ENCODE measurements at regions not wholly inside any gene's neighbourhood (a gene's known extent, or its start where the extent isn't known, plus 50 kb on each side); places are given as distances from the start of the nearest gene placed in this dataset.

GRCh38 chr2:19122220-19122619, 236.2 kb downstream of the OSR1 start:
- Histone ChIP-seq H3K4me1 (ENCODE audit: control insufficient read depth, insufficient read depth, low read length, poor library complexity, severe bottlenecking) (peaks cover 5% of the 10 kb centered on the region), H3K9me3 (ENCODE audit: control insufficient read depth, low read length) (no peaks in the 10 kb centered on the region), H3K4me3 (ENCODE audit: extremely low read depth, insufficient read depth, low read length, poor library complexity, severe bottlenecking) (no peak overlapping the region), H3K27ac (ENCODE audit: low read depth, low read length, severe bottlenecking) (no peak overlapping the region), H3K36me3 (ENCODE audit: control insufficient read depth, insufficient read depth, low read length) (no peaks in the 10 kb centered on the region)
- WGBS, 2 experiments (ENCODE audit: insufficient coverage in 2 of 2) = 83% methylated on average over 1 of the region's 1 CpG; no CpG with 5 or more reads in 1 of the 2 experiments

GRCh38 chr2:19120941-19121750, 237.3 kb downstream of the OSR1 start:
- Histone ChIP-seq H3K4me1 (ENCODE audit: control insufficient read depth, insufficient read depth, low read length, poor library complexity, severe bottlenecking) (peaks cover 5% of the 10 kb centered on the region), H3K9me3 (ENCODE audit: control insufficient read depth, low read length) (no peaks in the 10 kb centered on the region), H3K27ac (ENCODE audit: low read depth, low read length, severe bottlenecking) (peak overlapping the region; percentile 32), H3K36me3 (ENCODE audit: control insufficient read depth, insufficient read depth, low read length) (no peaks in the 10 kb centered on the region), H3K4me3 (ENCODE audit: extremely low read depth, insufficient read depth, low read length, poor library complexity, severe bottlenecking) (no peak overlapping the region)
- 89 to 93% methylated on average over 9 to 10 of the region's 12 CpGs for WGBS, 2 experiments (ENCODE audit: insufficient coverage in 2 of 2)

- H3K36me3 ChIP-seq (ENCODE audit: control insufficient read depth, insufficient read depth, low read length) = no peaks in the 10 kb centered on the region
- 80 to 94% methylated on average over 2 to 3 of the region's 5 CpGs for WGBS, 2 experiments (ENCODE audit: insufficient coverage in 2 of 2)
Observed at GRCh38 chr2:19120181-19120580, 238.2 kb downstream of the OSR1 start.

GRCh38 chr2:19119326-19120001, 239.0 kb downstream of the OSR1 start:
- Histone ChIP-seq H3K27ac (ENCODE audit: low read depth, low read length, severe bottlenecking) (no peak overlapping the region), H3K4me1 (ENCODE audit: control insufficient read depth, insufficient read depth, low read length, poor library complexity, severe bottlenecking) (no peaks in the 10 kb centered on the region), H3K4me3 (ENCODE audit: extremely low read depth, insufficient read depth, low read length, poor library complexity, severe bottlenecking) (no peak overlapping the region), H3K36me3 (ENCODE audit: control insufficient read depth, insufficient read depth, low read length) (no peaks in the 10 kb centered on the region), H3K9me3 (ENCODE audit: control insufficient read depth, low read length) (no peaks in the 10 kb centered on the region)
- WGBS, 2 experiments (ENCODE audit: insufficient coverage in 2 of 2) = 100% methylated on average over 1 of the region's 3 CpGs

More at GRCh38 chr2:19120181-19120580, 238.2 kb downstream of the OSR1 start:
- Histone ChIP-seq H3K27ac (ENCODE audit: low read depth, low read length, severe bottlenecking) (no peak overlapping the region), H3K4me1 (ENCODE audit: control insufficient read depth, insufficient read depth, low read length, poor library complexity, severe bottlenecking) (no peaks in the 10 kb centered on the region), H3K9me3 (ENCODE audit: control insufficient read depth, low read length) (no peaks in the 10 kb centered on the region), H3K4me3 (ENCODE audit: extremely low read depth, insufficient read depth, low read length, poor library complexity, severe bottlenecking) (no peak overlapping the region)

- Histone ChIP-seq H3K4me3 (ENCODE audit: extremely low read depth, insufficient read depth, low read length, poor library complexity, severe bottlenecking) (no peak overlapping the region), H3K36me3 (ENCODE audit: control insufficient read depth, insufficient read depth, low read length) (no peaks in the 10 kb centered on the region), H3K4me1 (ENCODE audit: control insufficient read depth, insufficient read depth, low read length, poor library complexity, severe bottlenecking) (no peaks in the 10 kb centered on the region), H3K27ac (ENCODE audit: low read depth, low read length, severe bottlenecking) (no peak overlapping the region), H3K9me3 (ENCODE audit: control insufficient read depth, low read length) (no peaks in the 10 kb centered on the region)
- WGBS, 2 experiments (ENCODE audit: insufficient coverage in 2 of 2) = 62 to 70% methylated on average over 4 of the region's 4 CpGs
Observed at GRCh38 chr2:19116918-19117317, 241.5 kb downstream of the OSR1 start.

GRCh38 chr2:19114754-19115231, 243.6 kb downstream of the OSR1 start:
- H3K36me3 ChIP-seq (ENCODE audit: control insufficient read depth, insufficient read depth, low read length) = no peaks in the 10 kb centered on the region
- H3K27ac ChIP-seq (ENCODE audit: low read depth, low read length, severe bottlenecking) = no peak overlapping the region
- H3K9me3 ChIP-seq (ENCODE audit: control insufficient read depth, low read length) = no peaks in the 10 kb centered on the region
- H3K4me1 ChIP-seq (ENCODE audit: control insufficient read depth, insufficient read depth, low read length, poor library complexity, severe bottlenecking) = no peaks in the 10 kb centered on the region
- H3K4me3 ChIP-seq (ENCODE audit: extremely low read depth, insufficient read depth, low read length, poor library complexity, severe bottlenecking) = no peak overlapping the region

- Histone ChIP-seq H3K36me3 (ENCODE audit: control insufficient read depth, insufficient read depth, low read length) (no peaks in the 10 kb centered on the region), H3K4me1 (ENCODE audit: control insufficient read depth, insufficient read depth, low read length, poor library complexity, severe bottlenecking) (no peaks in the 10 kb centered on the region), H3K27ac (ENCODE audit: low read depth, low read length, severe bottlenecking) (no peak overlapping the region), H3K4me3 (ENCODE audit: extremely low read depth, insufficient read depth, low read length, poor library complexity, severe bottlenecking) (no peak overlapping the region), H3K9me3 (ENCODE audit: control insufficient read depth, low read length) (no peaks in the 10 kb centered on the region)
- no CpG with 5 or more reads among the region's 1 CpG for WGBS, 2 experiments (ENCODE audit: insufficient coverage in 2 of 2)
Observed at GRCh38 chr2:19114126-19114525, 244.3 kb downstream of the OSR1 start.

GRCh38 chr2:19111354-19111753, 247.1 kb downstream of the OSR1 start:
- 73% methylated on average over 2 of the region's 3 CpGs; no CpG with 5 or more reads in 1 of the 2 experiments for WGBS, 2 experiments (ENCODE audit: insufficient coverage in 2 of 2)
- no peak overlapping the region for H3K4me3 ChIP-seq (ENCODE audit: extremely low read depth, insufficient read depth, low read length, poor library complexity, severe bottlenecking)
- no peaks in the 10 kb centered on the region for H3K4me1 ChIP-seq (ENCODE audit: control insufficient read depth, insufficient read depth, low read length, poor library complexity, severe bottlenecking)
- no peaks in the 10 kb centered on the region for H3K36me3 ChIP-seq (ENCODE audit: control insufficient read depth, insufficient read depth, low read length)
- H3K27ac ChIP-seq (ENCODE audit: low read depth, low read length, severe bottlenecking) = no peak overlapping the region
- H3K9me3 ChIP-seq (ENCODE audit: control insufficient read depth, low read length) = no peaks in the 10 kb centered on the region

- Histone ChIP-seq H3K36me3 (ENCODE audit: control insufficient read depth, insufficient read depth, low read length) (no peaks in the 10 kb centered on the region), H3K4me3 (ENCODE audit: extremely low read depth, insufficient read depth, low read length, poor library complexity, severe bottlenecking) (no peak overlapping the region), H3K9me3 (ENCODE audit: control insufficient read depth, low read length) (no peaks in the 10 kb centered on the region), H3K4me1 (ENCODE audit: control insufficient read depth, insufficient read depth, low read length, poor library complexity, severe bottlenecking) (no peaks in the 10 kb centered on the region), H3K27ac (ENCODE audit: low read depth, low read length, severe bottlenecking) (no peak overlapping the region)
- 100% methylated on average over 3 of the region's 5 CpGs; no CpG with 5 or more reads in 1 of the 2 experiments for WGBS, 2 experiments (ENCODE audit: insufficient coverage in 2 of 2)
Observed at GRCh38 chr2:19109518-19109917, 248.9 kb downstream of the OSR1 start.

- Histone ChIP-seq H3K36me3 (ENCODE audit: control insufficient read depth, insufficient read depth, low read length) (no peaks in the 10 kb centered on the region), H3K27ac (ENCODE audit: low read depth, low read length, severe bottlenecking) (no peak overlapping the region), H3K4me3 (ENCODE audit: extremely low read depth, insufficient read depth, low read length, poor library complexity, severe bottlenecking) (no peak overlapping the region), H3K4me1 (ENCODE audit: control insufficient read depth, insufficient read depth, low read length, poor library complexity, severe bottlenecking) (no peaks in the 10 kb centered on the region), H3K9me3 (ENCODE audit: control insufficient read depth, low read length) (no peaks in the 10 kb centered on the region)
- 78 to 100% methylated on average over 1 of the region's 1 CpG for WGBS, 2 experiments (ENCODE audit: insufficient coverage in 2 of 2)
Observed at GRCh38 chr2:19106376-19106775, 252.0 kb downstream of the OSR1 start.

- 83 to 89% methylated on average over 2 to 4 of the region's 4 CpGs for WGBS, 2 experiments (ENCODE audit: insufficient coverage in 2 of 2)
- Histone ChIP-seq H3K4me3 (ENCODE audit: extremely low read depth, insufficient read depth, low read length, poor library complexity, severe bottlenecking) (no peak overlapping the region), H3K36me3 (ENCODE audit: control insufficient read depth, insufficient read depth, low read length) (no peaks in the 10 kb centered on the region), H3K4me1 (ENCODE audit: control insufficient read depth, insufficient read depth, low read length, poor library complexity, severe bottlenecking) (no peaks in the 10 kb centered on the region), H3K27ac (ENCODE audit: low read depth, low read length, severe bottlenecking) (no peak overlapping the region), H3K9me3 (ENCODE audit: control insufficient read depth, low read length) (no peaks in the 10 kb centered on the region)
Observed at GRCh38 chr2:19104503-19104902, 253.9 kb downstream of the OSR1 start.
